GM12872 (cell line): ENCODE measurements at regions not wholly inside any gene's neighbourhood (a gene's known extent, or its start where the extent isn't known, plus 50 kb on each side); places are given as distances from the start of the nearest gene placed in this dataset.

ENCODE experiments used
- TF ChIP-seq, protein P1 (sequence below): IDR thresholded peaks from 3 replicates; pipeline ENCODE4 v1.5.1; 2011; ENCODE audit warnings: low read depth, mild to moderate bottlenecking, low read length, moderate library complexity; ENCODE audit not compliant: insufficient read depth

DNA sequence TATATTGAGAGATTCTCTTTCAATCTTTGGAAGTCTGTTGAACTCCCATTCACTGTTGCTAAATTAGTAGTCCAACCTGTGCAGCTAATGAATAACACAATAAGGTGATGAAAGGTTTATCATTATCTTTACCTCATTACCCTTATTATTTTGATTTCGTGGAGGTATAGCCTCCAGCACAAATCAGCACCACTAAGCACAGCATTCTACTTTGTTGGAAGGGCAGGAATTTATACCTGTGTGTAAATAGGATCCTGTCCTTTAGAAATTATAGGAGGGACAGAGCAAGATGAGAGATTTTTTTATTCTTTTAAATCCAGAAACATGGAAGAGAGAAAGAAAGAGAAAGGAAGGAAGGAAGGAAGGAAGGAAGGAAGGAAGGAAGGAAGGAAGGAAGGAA is 454.1 kb downstream of the PDGFC start:
- TF ChIP-seq, protein P1, sequence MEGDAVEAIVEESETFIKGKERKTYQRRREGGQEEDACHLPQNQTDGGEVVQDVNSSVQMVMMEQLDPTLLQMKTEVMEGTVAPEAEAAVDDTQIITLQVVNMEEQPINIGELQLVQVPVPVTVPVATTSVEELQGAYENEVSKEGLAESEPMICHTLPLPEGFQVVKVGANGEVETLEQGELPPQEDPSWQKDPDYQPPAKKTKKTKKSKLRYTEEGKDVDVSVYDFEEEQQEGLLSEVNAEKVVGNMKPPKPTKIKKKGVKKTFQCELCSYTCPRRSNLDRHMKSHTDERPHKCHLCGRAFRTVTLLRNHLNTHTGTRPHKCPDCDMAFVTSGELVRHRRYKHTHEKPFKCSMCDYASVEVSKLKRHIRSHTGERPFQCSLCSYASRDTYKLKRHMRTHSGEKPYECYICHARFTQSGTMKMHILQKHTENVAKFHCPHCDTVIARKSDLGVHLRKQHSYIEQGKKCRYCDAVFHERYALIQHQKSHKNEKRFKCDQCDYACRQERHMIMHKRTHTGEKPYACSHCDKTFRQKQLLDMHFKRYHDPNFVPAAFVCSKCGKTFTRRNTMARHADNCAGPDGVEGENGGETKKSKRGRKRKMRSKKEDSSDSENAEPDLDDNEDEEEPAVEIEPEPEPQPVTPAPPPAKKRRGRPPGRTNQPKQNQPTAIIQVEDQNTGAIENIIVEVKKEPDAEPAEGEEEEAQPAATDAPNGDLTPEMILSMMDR = no peak

GRCh38 chr4:156516698-156517097 is 454.9 kb downstream of the PDGFC start:
- TF ChIP-seq, protein P1 = no peak

- TF ChIP-seq, protein P1 = no peak
These were observed 456.3 kb downstream of the PDGFC start for GRCh38 chr4:156515295-156515694.

DNA sequence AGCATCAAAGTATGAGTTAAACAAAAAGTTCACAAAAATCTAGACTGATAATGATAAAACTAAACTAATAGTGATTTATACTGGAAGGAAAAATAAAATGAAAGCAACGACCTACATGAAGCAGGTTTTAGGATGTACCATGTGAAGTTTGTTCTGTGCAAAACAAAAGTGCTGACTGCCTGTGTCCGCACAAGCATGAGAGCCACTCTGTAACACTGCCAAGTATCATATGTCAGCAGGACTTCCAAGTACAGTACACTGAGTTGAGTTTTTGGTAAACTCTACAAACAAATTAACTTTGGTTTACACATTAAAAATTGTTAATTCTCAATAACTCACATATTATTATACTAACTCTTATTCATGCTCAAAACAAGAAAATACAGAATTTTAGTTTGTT is 459.0 kb downstream of the PDGFC start:
- TF ChIP-seq, protein P1 = no peak

DNA sequence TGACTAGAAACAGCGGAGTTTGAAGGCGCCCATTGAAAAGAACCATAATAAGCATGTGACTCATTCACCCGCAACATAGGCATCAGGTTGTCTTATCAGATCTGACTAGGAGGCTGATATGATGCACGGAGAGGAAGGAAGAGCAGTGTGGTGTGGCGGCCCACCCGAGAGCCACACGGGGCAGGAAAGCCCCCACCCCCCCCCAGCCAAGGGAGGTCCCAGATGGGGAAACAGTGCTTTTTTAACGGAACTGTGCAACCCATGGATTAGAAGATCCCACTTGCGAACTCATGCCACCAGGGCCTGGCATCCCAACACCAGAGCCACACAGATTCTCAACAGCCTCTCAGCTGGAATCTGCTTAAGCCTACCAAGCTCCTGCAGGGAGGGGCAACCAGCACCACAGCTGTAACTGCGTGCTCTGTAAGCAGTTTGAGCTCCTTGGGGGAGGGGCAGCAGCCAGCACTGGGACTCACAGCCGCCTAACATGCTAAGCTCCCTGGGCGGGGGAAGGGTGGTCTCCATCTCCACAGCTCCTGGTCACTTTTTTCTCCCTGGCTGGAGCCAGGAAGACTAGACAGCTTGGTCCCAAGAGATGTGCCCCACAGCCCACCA is 466.2 kb downstream of the PDGFC start:
- TF ChIP-seq, protein P1 = no peak

DNA sequence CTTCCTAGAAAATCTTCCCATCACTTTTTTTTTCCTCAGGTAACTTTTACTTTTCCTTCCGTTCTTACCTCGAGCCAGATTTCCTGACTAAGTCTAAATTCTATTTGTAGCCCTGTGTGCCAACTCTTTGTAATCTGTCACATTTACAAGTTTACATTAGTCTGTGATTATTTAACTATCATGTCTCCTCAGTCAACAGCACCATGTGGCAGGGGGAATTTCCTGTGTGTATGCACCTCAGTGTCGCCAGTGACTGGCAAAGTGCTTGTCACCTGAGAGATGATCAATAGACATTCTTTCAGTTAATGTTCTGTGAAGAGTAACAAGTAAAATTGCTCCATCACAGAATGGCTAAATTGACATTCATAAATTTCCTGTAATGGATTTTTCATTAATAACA is 468.5 kb downstream of the PDGFC start:
- TF ChIP-seq, protein P1 = no peak

DNA sequence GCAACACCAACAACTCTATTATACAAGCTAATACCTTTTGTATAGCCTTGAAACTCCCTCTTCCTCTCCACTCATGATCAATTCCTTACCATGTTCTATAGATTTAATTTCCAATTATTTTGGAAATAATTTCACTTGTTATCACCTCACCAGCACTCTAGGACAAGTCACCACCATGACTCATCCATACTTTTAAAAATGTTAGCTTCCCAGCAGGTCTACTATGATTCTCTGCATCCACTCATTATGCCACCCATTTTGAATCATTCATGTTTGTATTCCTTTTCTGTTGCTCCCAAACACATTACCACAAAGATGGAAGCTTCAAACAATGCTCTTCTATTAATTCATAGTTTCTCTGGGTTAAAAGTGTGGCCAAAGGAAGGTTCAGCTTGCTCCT is 469.6 kb downstream of the PDGFC start:
- TF ChIP-seq, protein P1 = no peak
